Breast epithelium (tissue), 4 donors: ENCODE measurements at regions not wholly inside any gene's neighbourhood (a gene's known extent, or its start where the extent isn't known, plus 50 kb on each side); places are given as distances from the start of the nearest gene placed in this dataset.
"Not testable (repeated sequence)": the region's sequence is repeated elsewhere in the genome, so short reads cannot be mapped to it uniquely, and the experiment has no call there.

Experiments
- DNase-seq, 2 donors: peaks; one replicate each; pipeline ENCODE4 v3.0.0-alpha.2; 2019; ENCODE audit warnings: low spot score in 2 of 2
- H3K27ac ChIP-seq, 2 donors: fragments of 200-600 bp; sonication (generic) in 1 of 2; one replicate each; pipeline ENCODE4 v1.5.1; 2016 to 2019; ENCODE audit warnings: mild to moderate bottlenecking in 1 of 2
- H3K27me3 ChIP-seq, 2 donors: fragments of 200-600 bp; sonication (generic) in 1 of 2; one replicate each; pipeline versions ENCODE4 v1.5.1 to v1.6.0; 2017 to 2019; ENCODE audit warnings: control low read depth in 1 of 2, mild to moderate bottlenecking in 1 of 2
- H3K36me3 ChIP-seq: fragments of 200-600 bp; one replicate; pipeline ENCODE4 v1.5.1; 2019
- H3K4me1 ChIP-seq, 2 donors: fragments of 200-600 bp; sonication (generic); one replicate each; pipeline ENCODE4 v1.5.1; 2016 to 2019; ENCODE audit warnings: control low read depth in 1 of 2
- H3K4me3 ChIP-seq, 3 donors: fragments of 200-600 bp; sonication (generic); 1 replicate in 2 of 3; 2 replicates in 1 of 3; pipeline ENCODE4 v1.5.1; 2016 to 2019; ENCODE audit warnings: mild to moderate bottlenecking in 3 of 3, moderate library complexity in 2 of 3
- H3K9me3 ChIP-seq, 2 donors: fragments of 200-600 bp; sonication (generic) in 1 of 2; one replicate each; pipeline ENCODE4 v1.5.1; 2016 to 2019; ENCODE audit warnings: control low read depth in 1 of 2
- POLR2A ChIP-seq: fragments of 450-650 bp; IDR thresholded peaks from one replicate; pipeline ENCODE4 v1.6.1; 2016; ENCODE audit warnings: antibody characterized with exemption, mild to moderate bottlenecking, moderate library complexity
- POLR2AphosphoS5 ChIP-seq, 3 donors: sonication (generic); formaldehyde crosslinking; IDR thresholded peaks; one replicate each; pipeline ENCODE4 v1.6.1; 2017; ENCODE audit warnings: antibody characterized with exemption in 3 of 3
- intact Hi-C: fragments of 100-400 bp; cut with DNase I; formaldehyde crosslinking; loops from one replicate; pipeline ENCODE4 v1.15.1; 2023; ENCODE audit warnings: low total_unique reads
- TF ChIP-seq, protein P1 (sequence below), 3 donors: fragments of 450-650 bp; IDR thresholded peaks; one replicate each; pipeline ENCODE4 v1.5.1; 2016 to 2017; ENCODE audit warnings: antibody characterized with exemption in 3 of 3, mild to moderate bottlenecking in 3 of 3, moderate library complexity in 3 of 3

- TF ChIP-seq, protein P1, sequence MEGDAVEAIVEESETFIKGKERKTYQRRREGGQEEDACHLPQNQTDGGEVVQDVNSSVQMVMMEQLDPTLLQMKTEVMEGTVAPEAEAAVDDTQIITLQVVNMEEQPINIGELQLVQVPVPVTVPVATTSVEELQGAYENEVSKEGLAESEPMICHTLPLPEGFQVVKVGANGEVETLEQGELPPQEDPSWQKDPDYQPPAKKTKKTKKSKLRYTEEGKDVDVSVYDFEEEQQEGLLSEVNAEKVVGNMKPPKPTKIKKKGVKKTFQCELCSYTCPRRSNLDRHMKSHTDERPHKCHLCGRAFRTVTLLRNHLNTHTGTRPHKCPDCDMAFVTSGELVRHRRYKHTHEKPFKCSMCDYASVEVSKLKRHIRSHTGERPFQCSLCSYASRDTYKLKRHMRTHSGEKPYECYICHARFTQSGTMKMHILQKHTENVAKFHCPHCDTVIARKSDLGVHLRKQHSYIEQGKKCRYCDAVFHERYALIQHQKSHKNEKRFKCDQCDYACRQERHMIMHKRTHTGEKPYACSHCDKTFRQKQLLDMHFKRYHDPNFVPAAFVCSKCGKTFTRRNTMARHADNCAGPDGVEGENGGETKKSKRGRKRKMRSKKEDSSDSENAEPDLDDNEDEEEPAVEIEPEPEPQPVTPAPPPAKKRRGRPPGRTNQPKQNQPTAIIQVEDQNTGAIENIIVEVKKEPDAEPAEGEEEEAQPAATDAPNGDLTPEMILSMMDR (IDR thresholded peaks at IDR 0.05), result no peak
- TF ChIP-seq POLR2AphosphoS5 (IDR thresholded peaks at IDR 0.05) (no peak), POLR2A (no peak)
- H3K27ac ChIP-seq, result no peak overlapping the region
- intact Hi-C loops, result no loop called here
These were observed 70.0 kb upstream of the TBXT start for GRCh38 chr6:166237617-166238016.

GRCh38 chr6:166236596-166236995 lies 68.9 kb upstream of the TBXT start:
- H3K27ac ChIP-seq, result no peak overlapping the region

More at GRCh38 chr6:166237617-166238016, 70.0 kb upstream of the TBXT start:
- no peaks in the 10 kb centered on the region for H3K4me1 ChIP-seq
- H3K27me3 ChIP-seq, result peaks cover 0 to 6% of the 10 kb centered on the region in 2 donors
- no peak overlapping the region for H3K4me3 ChIP-seq
- H3K36me3 ChIP-seq, result no peaks in the 10 kb centered on the region
- DNase-seq, result no peak
- no peaks in the 10 kb centered on the region for H3K9me3 ChIP-seq

GRCh38 chr6:166235666-166236292 lies 68.1 kb upstream of the TBXT start:
- H3K4me1 ChIP-seq, result no peaks in the 10 kb centered on the region
- DNase-seq, result no peak
- TF ChIP-seq POLR2AphosphoS5 (IDR thresholded peaks at IDR 0.05), result no peak
- no peak for TF ChIP-seq POLR2A
- TF ChIP-seq, protein P1 (IDR thresholded peaks at IDR 0.05), result no peak
- H3K4me3 ChIP-seq, result no peak overlapping the region
- peaks cover 0 to 6% of the 10 kb centered on the region in 2 donors for H3K27me3 ChIP-seq
- no peak overlapping the region for H3K27ac ChIP-seq
- no peaks in the 10 kb centered on the region for H3K9me3 ChIP-seq
- intact Hi-C loops, result no loop called here
- H3K36me3 ChIP-seq, result no peaks in the 10 kb centered on the region

More at GRCh38 chr6:166236596-166236995, 68.9 kb upstream of the TBXT start:
- H3K4me1 ChIP-seq, result no peaks in the 10 kb centered on the region
- TF ChIP-seq POLR2AphosphoS5 (IDR thresholded peaks at IDR 0.05) (no peak), POLR2A (no peak)
- TF ChIP-seq, protein P1 (IDR thresholded peaks at IDR 0.05), result no peak
- no peak for DNase-seq
- H3K27me3 ChIP-seq, result peaks cover 0 to 6% of the 10 kb centered on the region in 2 donors
- H3K9me3 ChIP-seq, result no peaks in the 10 kb centered on the region
- no peak overlapping the region for H3K4me3 ChIP-seq
- intact Hi-C loops, result no loop called here
- H3K36me3 ChIP-seq, result no peaks in the 10 kb centered on the region

DNA sequence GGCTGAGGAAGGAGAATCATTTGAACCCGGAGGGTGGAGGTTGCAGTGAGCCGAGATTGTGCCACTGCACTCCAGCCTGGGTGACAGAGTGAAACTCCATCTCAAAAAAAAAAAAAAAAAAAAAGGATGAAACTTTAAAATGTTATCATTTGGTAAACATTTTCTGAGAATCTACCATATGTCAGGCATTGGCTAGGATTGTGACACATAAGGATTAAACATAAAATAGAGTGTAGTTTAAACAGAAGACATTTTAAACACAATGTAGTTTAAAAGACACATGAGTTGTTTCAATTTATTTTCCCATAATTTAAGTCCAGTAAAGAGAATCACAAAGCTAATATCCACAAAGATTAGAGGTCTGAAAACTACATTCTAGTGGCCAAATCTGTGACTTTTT lies 63.5 kb upstream of the TBXT start:
- H3K36me3 ChIP-seq, H3K27ac ChIP-seq, H3K4me3 ChIP-seq, H3K4me1 ChIP-seq, intact Hi-C loops, DNase-seq, H3K9me3 ChIP-seq: not testable (repeated sequence)
- H3K27me3 ChIP-seq, result peaks cover 0 to 11% of the 10 kb centered on the region in 2 donors

GRCh38 chr6:166228839-166229528 lies 61.3 kb upstream of the TBXT start:
- Histone ChIP-seq H3K27me3 (peaks cover 0 to 6% of the 10 kb centered on the region in 2 donors), H3K27ac (no peak overlapping the region), H3K4me3 (no peak overlapping the region), H3K36me3 (no peaks in the 10 kb centered on the region), H3K9me3 (no peaks in the 10 kb centered on the region), H3K4me1 (no peaks in the 10 kb centered on the region)
- TF ChIP-seq, protein P1 (IDR thresholded peaks at IDR 0.05), result no peak
- TF ChIP-seq POLR2AphosphoS5 (IDR thresholded peaks at IDR 0.05), result no peak
- intact Hi-C loops, result no loop called here
- no peak for DNase-seq
